HCT116 (cell line): ENCODE measurements at regions not wholly inside any gene's neighbourhood (a gene's known extent, or its start where the extent isn't known, plus 50 kb on each side); places are given as distances from the start of the nearest gene placed in this dataset.

ENCODE experiments used
- ATAC-seq: fragments of 200-7000 bp; cut with Tn5 transposase; 2 replicates; pipeline ENCODE4 v1.9.1; 2020; ENCODE audit warnings: mild to moderate bottlenecking, moderate library complexity
- BruUV-seq: library from RNA; stranded (reverse); fragments of 400-500 nt; replicated peaks from 2 replicates; lab custom pipeline; 2021; lab: Mats Ljungman, UMichigan
- CTCF ChIA-PET: fragments of 300-600 bp; sonication (Branson Sonifier 250); formaldehyde crosslinking; loops from one replicate; lab custom pipeline; 2021; ENCODE audit warnings: antibody characterized with exemption; lab: Charles Lee
- POLR2A ChIA-PET: fragments of 300-600, 350-600 bp; sonication (Branson Sonifier 250); formaldehyde crosslinking; loops from one replicate; lab custom pipeline; 2021; ENCODE audit warnings: antibody characterized with exemption; lab: Charles Lee
- RAD21 ChIA-PET, 2 experiments: fragments of 300-600 bp; sonication (Branson Sonifier 250); formaldehyde crosslinking; loops; one replicate each; lab custom pipeline; 2023; ENCODE audit warnings: low total read pairs in 2 of 2; ENCODE audit not compliant: uncharacterized antibody in 2 of 2, unreplicated experiment in 2 of 2, low non-redundant PET in 1 of 2; lab: Charles Lee
- DNase-seq: peaks from one replicate; pipeline ENCODE4 v3.0.0-alpha.2; 2010; ENCODE audit warnings: low read depth, low spot score
- H2AFZ ChIP-seq: fragments of 200-600 bp; shearing (Covaris generic), sonication (generic); 2 replicates; pipeline ENCODE4 v1.6.1; 2017; ENCODE audit warnings: low read depth, mixed run types, mixed read lengths, antibody characterized with exemption, low read length; ENCODE audit not compliant: poor library complexity, severe bottlenecking
- H3K27ac ChIP-seq: 2 replicates; pipeline ENCODE4 v1.5.1; 2012; ENCODE audit warnings: low read depth, low read length
- H3K27me3 ChIP-seq: fragments of 200-600 bp; sonication (generic); 2 replicates; pipeline ENCODE4 v1.6.1; 2016; ENCODE audit warnings: mixed run types, low read length, mixed read lengths; ENCODE audit not compliant: insufficient read depth
- H3K36me3 ChIP-seq, 2 experiments: fragments of 200-500 bp in 1 of 2; fragments of 200-600 bp in 1 of 2; sonication (Bioruptor generic) in 1 of 2; sonication (generic) in 1 of 2; 2 replicates each; pipeline versions ENCODE4 v1.5.1 to v1.6.1; 2014 to 2016; ENCODE audit warnings: low read length in 2 of 2, inconsistent platforms in 1 of 2, mixed read lengths in 1 of 2, mixed run types in 1 of 2; ENCODE audit not compliant: insufficient read depth in 2 of 2, control insufficient read depth in 1 of 2
- H3K4me1 ChIP-seq, 2 experiments: fragments of 200-600 bp in 1 of 2; sonication (generic) in 1 of 2; 2 replicates each; pipeline versions ENCODE4 v1.5.1 to v1.6.1; 2012 to 2017; ENCODE audit warnings: low read length in 2 of 2, inconsistent platforms in 1 of 2, mild to moderate bottlenecking in 1 of 2, mixed read lengths in 1 of 2, mixed run types in 1 of 2, moderate library complexity in 1 of 2; ENCODE audit not compliant: insufficient read depth in 2 of 2, control insufficient read depth in 1 of 2
- H3K4me2 ChIP-seq: fragments of 200-600 bp; sonication (generic); 2 replicates; pipeline ENCODE4 v1.6.1; 2017; ENCODE audit warnings: mixed run types, low read length, mixed read lengths
- H3K4me3 ChIP-seq, 2 experiments: fragments of 200-600 bp in 1 of 2; sonication (generic) in 1 of 2; replicated peaks in 1 of 2; 2 replicates each; pipeline ENCODE4 v1.5.1; 2011 to 2016; ENCODE audit warnings: low read length in 2 of 2, control low read depth in 1 of 2, low read depth in 1 of 2, mild to moderate bottlenecking in 1 of 2, mixed read lengths in 1 of 2, mixed run types in 1 of 2
- H3K79me2 ChIP-seq: fragments of 200-600 bp; sonication (generic); 2 replicates; pipeline ENCODE4 v1.6.1; 2017; ENCODE audit warnings: mild to moderate bottlenecking, mixed run types, low read length, moderate library complexity, mixed read lengths; ENCODE audit not compliant: insufficient read depth
- H3K9ac ChIP-seq: fragments of 200-600 bp; sonication (generic); 2 replicates; pipeline ENCODE4 v1.6.1; 2016; ENCODE audit warnings: low read length, mixed read lengths
- H3K9me2 ChIP-seq: fragments of 200-600 bp; sonication (generic), shearing (Covaris generic); 2 replicates; pipeline ENCODE4 v1.6.1; 2017; ENCODE audit warnings: mixed run types, mild to moderate bottlenecking, moderate library complexity; ENCODE audit not compliant: insufficient read depth
- H3K9me3 ChIP-seq, 2 experiments: fragments of 200-500 bp in 1 of 2; fragments of 200-600 bp in 1 of 2; sonication (Bioruptor generic) in 1 of 2; sonication (generic) in 1 of 2; 2 replicates each; pipeline ENCODE4 v1.6.1; 2014 to 2017; ENCODE audit warnings: low read length in 2 of 2, mixed read lengths in 2 of 2, inconsistent platforms in 1 of 2, low read depth in 1 of 2, mild to moderate bottlenecking in 1 of 2, mixed run types in 1 of 2, moderate library complexity in 1 of 2; ENCODE audit not compliant: control insufficient read depth in 1 of 2, insufficient read depth in 1 of 2
- H4K20me1 ChIP-seq: fragments of 200-600 bp; sonication (generic), shearing (Covaris generic); 2 replicates; pipeline ENCODE4 v1.6.1; 2017; ENCODE audit warnings: mixed run types, mild to moderate bottlenecking, moderate library complexity; ENCODE audit not compliant: insufficient read depth
- CBX3 ChIP-seq: IDR thresholded peaks from 2 replicates; pipeline ENCODE4 v1.6.1; 2012; ENCODE audit warnings: low read depth
- EZH2phosphoT487 ChIP-seq: fragments of 200-600 bp; IDR thresholded peaks from 2 replicates; pipeline ENCODE4 v1.6.1; 2018; ENCODE audit warnings: antibody characterized with exemption, borderline replicate concordance
- FOSL1 ChIP-seq: IDR thresholded peaks from 2 replicates; pipeline ENCODE4 v1.6.1; 2012; ENCODE audit warnings: low read depth
- SIN3A ChIP-seq: IDR thresholded peaks from 2 replicates; pipeline ENCODE4 v1.6.1; 2012; ENCODE audit warnings: low read depth
- SRF ChIP-seq: IDR thresholded peaks from 2 replicates; pipeline ENCODE4 v1.6.1; 2012; ENCODE audit warnings: low read depth
- TCF7L2 ChIP-seq: IDR thresholded peaks from 2 replicates; pipeline ENCODE4 v1.7.0; 2011; ENCODE audit warnings: borderline replicate concordance, inconsistent platforms; ENCODE audit not compliant: insufficient read depth, insufficient read length; ENCODE audit errors: extremely low read depth
- intact Hi-C: fragments of 100-400 bp; cut with micrococcal nuclease; formaldehyde crosslinking; loops from 2 replicates; pipeline ENCODE4 v1.10.0; 2022
- TF ChIP-seq, protein P1 (sequence below): IDR thresholded peaks from 2 replicates; pipeline ENCODE4 v1.6.1; 2012
- TF ChIP-seq, protein P2 (sequence below): IDR thresholded peaks from 2 replicates; pipeline ENCODE4 v1.6.1; 2012; ENCODE audit warnings: low read depth
- TF ChIP-seq, protein P3 (sequence below): IDR thresholded peaks from 2 replicates; pipeline ENCODE4 v1.6.1; 2012

DNA sequence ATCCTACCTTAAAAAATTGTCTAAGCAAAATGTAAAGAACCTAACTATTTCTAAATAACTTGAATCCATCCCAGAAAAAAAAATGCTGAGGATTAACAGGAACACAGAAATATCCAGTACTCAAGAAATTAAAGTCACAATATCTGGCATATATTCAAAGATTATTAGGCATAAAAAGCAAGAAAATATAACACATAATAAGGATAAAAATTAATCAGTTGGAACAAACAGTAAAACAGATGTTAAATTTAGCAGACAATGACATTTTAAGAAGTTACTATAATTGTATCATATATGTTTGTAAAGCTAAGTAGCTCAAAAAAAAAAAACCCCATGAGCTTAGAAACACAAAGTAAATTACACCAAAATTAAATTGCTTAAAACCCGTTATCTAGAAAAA lies 427.4 kb upstream of the GYPC start:
- RAD21 ChIA-PET = no interaction called here
- POLR2A ChIA-PET = no interaction called here
- ATAC-seq = no peak
- BruUV-seq = no TSS peak
- intact Hi-C loops = no loop called here
- no peaks in the 10 kb centered on the region for H3K36me3 ChIP-seq
- H3K27me3 ChIP-seq = no peaks in the 10 kb centered on the region
- peaks cover 4 to 7% of the 10 kb centered on the region in 2 experiments; a peak in 2 of 4 replicates for H3K9me3 ChIP-seq
- no peak overlapping the region for H3K4me3 ChIP-seq
- no peaks in the 10 kb centered on the region for H3K79me2 ChIP-seq
- DNase-seq = no peak
- no peaks in the 10 kb centered on the region for H4K20me1 ChIP-seq
- H3K9me2 ChIP-seq = no peaks in the 10 kb centered on the region
- no peak overlapping the region for H3K27ac ChIP-seq
- H2AFZ ChIP-seq = no peak overlapping the region
- no peaks in the 10 kb centered on the region for H3K4me1 ChIP-seq
- CTCF ChIA-PET = no interaction called here
- H3K4me2 ChIP-seq = no peak overlapping the region
- H3K9ac ChIP-seq = no peak overlapping the region
- TF ChIP-seq CBX3 = no peak
- TF ChIP-seq, protein P1, sequence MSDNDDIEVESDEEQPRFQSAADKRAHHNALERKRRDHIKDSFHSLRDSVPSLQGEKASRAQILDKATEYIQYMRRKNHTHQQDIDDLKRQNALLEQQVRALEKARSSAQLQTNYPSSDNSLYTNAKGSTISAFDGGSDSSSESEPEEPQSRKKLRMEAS = no peak
- no peak for TF ChIP-seq EZH2phosphoT487
- TF ChIP-seq, protein P2, sequence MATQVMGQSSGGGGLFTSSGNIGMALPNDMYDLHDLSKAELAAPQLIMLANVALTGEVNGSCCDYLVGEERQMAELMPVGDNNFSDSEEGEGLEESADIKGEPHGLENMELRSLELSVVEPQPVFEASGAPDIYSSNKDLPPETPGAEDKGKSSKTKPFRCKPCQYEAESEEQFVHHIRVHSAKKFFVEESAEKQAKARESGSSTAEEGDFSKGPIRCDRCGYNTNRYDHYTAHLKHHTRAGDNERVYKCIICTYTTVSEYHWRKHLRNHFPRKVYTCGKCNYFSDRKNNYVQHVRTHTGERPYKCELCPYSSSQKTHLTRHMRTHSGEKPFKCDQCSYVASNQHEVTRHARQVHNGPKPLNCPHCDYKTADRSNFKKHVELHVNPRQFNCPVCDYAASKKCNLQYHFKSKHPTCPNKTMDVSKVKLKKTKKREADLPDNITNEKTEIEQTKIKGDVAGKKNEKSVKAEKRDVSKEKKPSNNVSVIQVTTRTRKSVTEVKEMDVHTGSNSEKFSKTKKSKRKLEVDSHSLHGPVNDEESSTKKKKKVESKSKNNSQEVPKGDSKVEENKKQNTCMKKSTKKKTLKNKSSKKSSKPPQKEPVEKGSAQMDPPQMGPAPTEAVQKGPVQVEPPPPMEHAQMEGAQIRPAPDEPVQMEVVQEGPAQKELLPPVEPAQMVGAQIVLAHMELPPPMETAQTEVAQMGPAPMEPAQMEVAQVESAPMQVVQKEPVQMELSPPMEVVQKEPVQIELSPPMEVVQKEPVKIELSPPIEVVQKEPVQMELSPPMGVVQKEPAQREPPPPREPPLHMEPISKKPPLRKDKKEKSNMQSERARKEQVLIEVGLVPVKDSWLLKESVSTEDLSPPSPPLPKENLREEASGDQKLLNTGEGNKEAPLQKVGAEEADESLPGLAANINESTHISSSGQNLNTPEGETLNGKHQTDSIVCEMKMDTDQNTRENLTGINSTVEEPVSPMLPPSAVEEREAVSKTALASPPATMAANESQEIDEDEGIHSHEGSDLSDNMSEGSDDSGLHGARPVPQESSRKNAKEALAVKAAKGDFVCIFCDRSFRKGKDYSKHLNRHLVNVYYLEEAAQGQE = no peak
- TF ChIP-seq SRF = no peak
- TF ChIP-seq TCF7L2 = no peak
- TF ChIP-seq FOSL1 = no peak
- TF ChIP-seq, protein P3, sequence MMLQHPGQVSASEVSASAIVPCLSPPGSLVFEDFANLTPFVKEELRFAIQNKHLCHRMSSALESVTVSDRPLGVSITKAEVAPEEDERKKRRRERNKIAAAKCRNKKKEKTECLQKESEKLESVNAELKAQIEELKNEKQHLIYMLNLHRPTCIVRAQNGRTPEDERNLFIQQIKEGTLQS = no peak
- no peak for TF ChIP-seq SIN3A
